ENCODE measurements at regions not wholly inside any gene's neighbourhood (a gene's known extent, or its start where the extent isn't known, plus 50 kb on each side); places are given as distances from the start of the nearest gene placed in this dataset.

- TF ChIP-seq CTCF (conservative IDR thresholded peaks at IDR 0.05; ENCODE audit: low read depth, low read length): no peak
- DNase-seq (ENCODE audit: low read depth): no peak
- H3K4me3 ChIP-seq (ENCODE audit: low read depth, low read length): no peak overlapping the region
Observed at GRCh38 chr20:4330011-4330410, 80.9 kb upstream of the ADRA1D start.

DNA sequence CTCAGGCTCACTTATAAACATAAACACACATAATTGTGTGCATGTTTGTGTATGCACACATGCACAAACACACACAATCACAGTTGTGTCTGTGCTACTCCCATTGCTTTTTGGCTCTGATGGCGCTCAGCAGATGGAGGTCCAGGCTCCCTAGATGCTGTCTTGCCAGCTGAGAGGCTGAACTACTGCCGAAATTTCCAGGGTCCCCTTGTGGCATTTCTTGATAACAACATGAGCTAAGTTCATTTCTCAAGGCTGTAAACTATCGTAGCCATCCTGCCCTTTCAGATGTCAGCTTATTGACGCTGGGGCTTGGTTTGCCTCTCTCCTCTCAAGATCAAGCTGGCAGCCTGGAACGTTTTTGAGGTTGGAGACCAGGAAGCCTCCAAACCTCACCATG lies 80.1 kb upstream of the ADRA1D start:
- H3K4me3 ChIP-seq (ENCODE audit: low read depth, low read length): no peak overlapping the region
- no peak for TF ChIP-seq CTCF (conservative IDR thresholded peaks at IDR 0.05; ENCODE audit: low read depth, low read length)
- DNase-seq (ENCODE audit: low read depth): no peak

- TF ChIP-seq CTCF (conservative IDR thresholded peaks at IDR 0.05; ENCODE audit: low read depth, low read length): no peak
- no peak for DNase-seq (ENCODE audit: low read depth)
Observed at GRCh38 chr20:4328541-4328940, 79.5 kb upstream of the ADRA1D start.

DNA sequence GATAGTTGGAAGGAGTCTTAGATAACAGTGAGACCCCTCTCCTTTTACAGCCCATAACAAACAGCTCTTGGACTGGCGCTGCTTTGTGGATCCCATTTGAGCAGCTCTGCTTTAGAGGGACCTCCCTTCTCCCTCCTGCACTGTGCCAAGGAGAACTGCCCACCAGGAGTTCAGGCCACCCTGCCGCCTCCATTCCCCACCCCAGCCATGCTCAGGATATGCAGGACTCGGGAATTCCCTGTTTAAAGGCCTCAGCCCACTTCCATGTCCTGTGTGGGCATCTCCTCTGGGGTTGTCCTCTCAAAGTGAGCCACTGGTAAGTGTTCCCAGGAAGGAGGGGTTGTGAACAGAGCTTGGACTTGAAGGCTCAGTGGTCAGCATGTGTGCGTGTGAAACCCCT lies 78.9 kb upstream of the ADRA1D start:
- no peak for DNase-seq (ENCODE audit: low read depth)
- no peak for TF ChIP-seq CTCF (conservative IDR thresholded peaks at IDR 0.05; ENCODE audit: low read depth, low read length)
- no peak overlapping the region for H3K4me3 ChIP-seq (ENCODE audit: low read depth, low read length)

More at GRCh38 chr20:4328541-4328940, 79.5 kb upstream of the ADRA1D start:
- no peak overlapping the region for H3K4me3 ChIP-seq (ENCODE audit: low read depth, low read length)

GRCh38 chr20:4326195-4327065 lies 77.3 kb upstream of the ADRA1D start:
- no peak for TF ChIP-seq CTCF (conservative IDR thresholded peaks at IDR 0.05; ENCODE audit: low read depth, low read length)
- no peak for DNase-seq (ENCODE audit: low read depth)
- H3K4me3 ChIP-seq (ENCODE audit: low read depth, low read length): no peak overlapping the region

DNA sequence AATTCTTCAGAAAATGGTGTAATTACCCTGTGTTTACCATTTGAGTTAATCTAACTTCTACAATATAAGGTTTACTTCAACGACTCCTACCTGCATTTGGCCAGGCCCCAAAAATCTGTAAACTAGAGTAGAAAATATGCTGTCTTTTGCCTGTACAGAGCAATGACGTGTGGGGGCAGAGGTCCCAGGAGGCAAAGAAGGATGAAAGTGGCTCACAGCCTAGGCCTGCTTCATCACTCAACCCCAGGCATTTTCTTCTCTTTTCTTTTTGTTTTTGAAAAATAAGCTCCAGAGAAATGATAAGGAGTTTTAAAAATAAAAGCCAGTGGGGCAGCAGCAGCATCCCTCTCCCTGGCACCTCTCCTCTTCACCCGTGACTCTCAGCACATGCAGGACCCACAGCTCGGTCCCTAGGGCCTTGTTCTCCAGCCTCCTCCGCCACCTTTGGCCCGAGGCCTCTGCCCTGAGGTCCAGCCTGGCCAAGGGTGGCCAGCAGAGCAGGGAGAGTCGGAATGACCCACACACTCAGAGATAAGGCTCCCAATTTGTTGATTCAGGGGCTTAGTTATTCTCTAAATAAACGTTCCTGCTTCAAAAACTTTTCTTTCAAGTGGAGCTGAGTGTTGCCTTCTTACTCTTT lies 76.6 kb upstream of the ADRA1D start:
- DNase-seq (ENCODE audit: low read depth): no peak
- no peak overlapping the region for H3K4me3 ChIP-seq (ENCODE audit: low read depth, low read length)
- TF ChIP-seq CTCF (conservative IDR thresholded peaks at IDR 0.05; ENCODE audit: low read depth, low read length): no peak
